Ishikawa (cell line): ENCODE measurements at regions not wholly inside any gene's neighbourhood (a gene's known extent, or its start where the extent isn't known, plus 50 kb on each side); places are given as distances from the start of the nearest gene placed in this dataset.

Experiments
- CEBPB ChIP-seq: IDR thresholded peaks from 2 replicates; pipeline ENCODE4 v1.6.1; 2012
- CREB1 ChIP-seq: IDR thresholded peaks from 2 replicates; pipeline ENCODE4 v1.6.1; 2012; ENCODE audit warnings: low read depth
- EGR1 ChIP-seq: IDR thresholded peaks from 2 replicates; pipeline ENCODE4 v1.6.1; 2012
- EP300 ChIP-seq: IDR thresholded peaks from 2 replicates; pipeline ENCODE4 v1.6.1; 2012; ENCODE audit warnings: borderline replicate concordance
- FOXM1 ChIP-seq: IDR thresholded peaks from 2 replicates; pipeline ENCODE4 v1.6.1; 2012; ENCODE audit warnings: low read depth, borderline replicate concordance
- MAX ChIP-seq: IDR thresholded peaks from 2 replicates; pipeline ENCODE4 v1.6.1; 2012
- NFIC ChIP-seq: IDR thresholded peaks from 2 replicates; pipeline ENCODE4 v1.6.1; 2012
- RAD21 ChIP-seq: IDR thresholded peaks from 2 replicates; pipeline ENCODE4 v1.6.1; 2012; ENCODE audit warnings: low read depth
- REST ChIP-seq: IDR thresholded peaks from 2 replicates; pipeline ENCODE4 v1.6.1; 2012; ENCODE audit warnings: low read depth, mild to moderate bottlenecking
- TAF1 ChIP-seq: IDR thresholded peaks from 2 replicates; pipeline ENCODE4 v1.6.1; 2012; ENCODE audit warnings: low read depth, mild to moderate bottlenecking
- TCF12 ChIP-seq: IDR thresholded peaks from 2 replicates; pipeline ENCODE4 v1.6.1; 2012; ENCODE audit warnings: low read depth
- TEAD4 ChIP-seq: IDR thresholded peaks from 2 replicates; pipeline ENCODE4 v1.6.1; 2012
- USF1 ChIP-seq: IDR thresholded peaks from 2 replicates; pipeline ENCODE4 v1.6.1; 2012
- YY1 ChIP-seq: IDR thresholded peaks from 2 replicates; pipeline ENCODE4 v1.6.1; 2012; ENCODE audit warnings: low read depth
- ZBTB7A ChIP-seq: IDR thresholded peaks from 2 replicates; pipeline ENCODE4 v1.6.1; 2012; ENCODE audit warnings: low read depth

- TF ChIP-seq TAF1: no peak
- no peak for TF ChIP-seq ZBTB7A
- TF ChIP-seq CREB1: no peak
- no peak for TF ChIP-seq FOXM1
- no peak for TF ChIP-seq USF1
- no peak for TF ChIP-seq CEBPB
These were observed 117.7 kb downstream of the TRMT11 start for GRCh38 chr6:126103993-126104392.

GRCh38 chr6:126107475-126108166, 121.3 kb downstream of the TRMT11 start:
- no peak for TF ChIP-seq REST
- no peak for TF ChIP-seq EGR1
- no peak for TF ChIP-seq USF1
- peak; percentile 79 for TF ChIP-seq NFIC
- peak; percentile 94 for TF ChIP-seq TEAD4
- TF ChIP-seq FOXM1: peak; percentile 63; the same call in 1 of the 2 replicates
- peak; percentile 30; the same call in 1 of the 2 replicates for TF ChIP-seq MAX
- TF ChIP-seq EP300: peak; percentile 91
- TF ChIP-seq TCF12: peak; percentile 80
- TF ChIP-seq TAF1: no peak
- peak; percentile 45; the same call in 1 of the 2 replicates for TF ChIP-seq YY1
- no peak for TF ChIP-seq CREB1
- no peak for TF ChIP-seq RAD21
- TF ChIP-seq ZBTB7A: no peak
- TF ChIP-seq CEBPB: peak; percentile 43; the same call in 1 of the 2 replicates

- no peak for TF ChIP-seq TCF12
- TF ChIP-seq REST: no peak
- TF ChIP-seq EP300: no peak
- TF ChIP-seq TAF1: no peak
- TF ChIP-seq NFIC: no peak
- TF ChIP-seq USF1: no peak
- no peak for TF ChIP-seq CEBPB
- no peak for TF ChIP-seq FOXM1
- no peak for TF ChIP-seq RAD21
- no peak for TF ChIP-seq EGR1
- no peak for TF ChIP-seq TEAD4
- no peak for TF ChIP-seq CREB1
These were observed 124.4 kb downstream of the TRMT11 start for GRCh38 chr6:126110512-126111270.

- TF ChIP-seq EP300 (no peak), REST (no peak), TAF1 (no peak)
These were observed 125.0 kb downstream of the TRMT11 start for GRCh38 chr6:126111327-126111726.
